GM12872 (cell line): ENCODE measurements at regions not wholly inside any gene's neighbourhood (a gene's known extent, or its start where the extent isn't known, plus 50 kb on each side); places are given as distances from the start of the nearest gene placed in this dataset.

Experiments
- TF ChIP-seq, protein P1 (sequence below): IDR thresholded peaks from 3 replicates; pipeline ENCODE4 v1.5.1; 2011; ENCODE audit warnings: low read depth, mild to moderate bottlenecking, low read length, moderate library complexity; ENCODE audit not compliant: insufficient read depth

DNA sequence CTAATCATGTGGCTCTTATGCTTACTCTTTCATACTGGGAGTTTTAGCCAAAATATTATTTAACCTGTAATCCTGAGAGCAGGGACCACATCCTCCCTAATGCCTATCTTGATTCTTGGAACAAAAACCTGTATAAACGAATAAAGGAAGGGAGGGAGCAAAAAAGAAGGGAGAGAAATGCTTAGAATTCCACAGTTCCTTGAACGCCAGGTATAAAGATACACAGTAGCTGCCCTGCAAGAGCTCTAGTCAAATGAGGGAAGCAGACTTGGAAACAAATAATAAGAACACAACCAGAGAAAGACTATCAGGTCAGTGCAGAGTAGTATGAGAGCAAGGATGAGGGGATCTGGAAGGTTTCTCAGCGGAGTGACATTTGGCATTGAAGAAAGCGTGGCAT lies 116.3 kb downstream of the SLC30A10 start:
- TF ChIP-seq, protein P1, sequence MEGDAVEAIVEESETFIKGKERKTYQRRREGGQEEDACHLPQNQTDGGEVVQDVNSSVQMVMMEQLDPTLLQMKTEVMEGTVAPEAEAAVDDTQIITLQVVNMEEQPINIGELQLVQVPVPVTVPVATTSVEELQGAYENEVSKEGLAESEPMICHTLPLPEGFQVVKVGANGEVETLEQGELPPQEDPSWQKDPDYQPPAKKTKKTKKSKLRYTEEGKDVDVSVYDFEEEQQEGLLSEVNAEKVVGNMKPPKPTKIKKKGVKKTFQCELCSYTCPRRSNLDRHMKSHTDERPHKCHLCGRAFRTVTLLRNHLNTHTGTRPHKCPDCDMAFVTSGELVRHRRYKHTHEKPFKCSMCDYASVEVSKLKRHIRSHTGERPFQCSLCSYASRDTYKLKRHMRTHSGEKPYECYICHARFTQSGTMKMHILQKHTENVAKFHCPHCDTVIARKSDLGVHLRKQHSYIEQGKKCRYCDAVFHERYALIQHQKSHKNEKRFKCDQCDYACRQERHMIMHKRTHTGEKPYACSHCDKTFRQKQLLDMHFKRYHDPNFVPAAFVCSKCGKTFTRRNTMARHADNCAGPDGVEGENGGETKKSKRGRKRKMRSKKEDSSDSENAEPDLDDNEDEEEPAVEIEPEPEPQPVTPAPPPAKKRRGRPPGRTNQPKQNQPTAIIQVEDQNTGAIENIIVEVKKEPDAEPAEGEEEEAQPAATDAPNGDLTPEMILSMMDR = no peak

DNA sequence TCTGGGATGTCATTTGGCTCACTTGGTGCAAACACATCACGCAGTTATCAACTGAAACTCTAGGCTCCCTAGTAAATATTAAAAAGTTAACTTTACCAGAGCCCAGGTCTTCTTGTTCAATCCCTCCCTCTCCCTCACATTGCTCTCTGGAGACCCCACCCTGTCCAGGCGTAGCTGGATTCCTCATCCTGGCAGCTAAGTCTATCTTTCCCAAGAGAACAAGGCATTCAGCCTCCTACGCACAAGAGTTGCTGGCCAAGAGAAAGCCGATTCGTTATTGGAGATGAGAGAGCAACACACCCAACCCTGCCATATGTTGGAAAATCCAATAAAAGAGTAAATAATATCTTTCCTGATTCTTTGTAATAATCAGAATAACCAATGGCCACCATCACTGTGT lies 117.9 kb downstream of the SLC30A10 start:
- TF ChIP-seq, protein P1 = no peak

DNA sequence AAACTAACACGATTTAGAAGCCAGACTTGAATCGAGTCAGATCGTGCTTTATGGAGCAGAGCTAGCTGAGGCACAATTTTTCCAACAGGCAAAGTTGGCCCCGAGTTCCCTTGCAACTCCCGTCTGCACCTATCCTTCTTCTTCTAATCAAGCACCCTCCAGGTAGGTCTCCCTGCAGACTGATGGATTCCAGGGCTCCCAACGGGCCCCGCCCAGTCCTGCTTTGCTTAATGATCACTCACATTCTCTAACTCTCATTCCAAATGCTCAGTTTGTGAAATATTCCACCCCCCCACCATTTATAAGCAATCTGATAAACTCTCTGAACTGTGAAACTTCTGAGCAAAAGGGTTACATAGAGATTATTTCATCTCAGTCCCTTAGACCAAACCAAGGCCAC lies 119.6 kb downstream of the SLC30A10 start:
- TF ChIP-seq, protein P1 = no peak

GRCh38 chr1:219806642-219807041 lies 121.7 kb downstream of the SLC30A10 start:
- TF ChIP-seq, protein P1 = no peak

- TF ChIP-seq, protein P1 = no peak
Measured at GRCh38 chr1:219806020-219806419, 122.3 kb downstream of the SLC30A10 start.

GRCh38 chr1:219805191-219805590 lies 123.2 kb downstream of the SLC30A10 start:
- TF ChIP-seq, protein P1 = 0 out of 3 replicates have a peak, but pooled peaks have one; percentile 3

- TF ChIP-seq, protein P1 = no peak
Measured at GRCh38 chr1:219801156-219801820, 127.1 kb downstream of the SLC30A10 start.
